Mesenteric fat pad (tissue), 1 donor: ENCODE measurements at regions not wholly inside any gene's neighbourhood (a gene's known extent, or its start where the extent isn't known, plus 50 kb on each side); places are given as distances from the start of the nearest gene placed in this dataset.
"Not testable (repeated sequence)": the region's sequence is repeated elsewhere in the genome, so short reads cannot be mapped to it uniquely, and the experiment has no call there.

Experiments used
- DNase-seq: peaks from one replicate; pipeline ENCODE4 v3.0.0-alpha.2; 2020; ENCODE audit warnings: low spot score
- donor health status: DM: yes; HTN: yes; CAD: no.

DNA sequence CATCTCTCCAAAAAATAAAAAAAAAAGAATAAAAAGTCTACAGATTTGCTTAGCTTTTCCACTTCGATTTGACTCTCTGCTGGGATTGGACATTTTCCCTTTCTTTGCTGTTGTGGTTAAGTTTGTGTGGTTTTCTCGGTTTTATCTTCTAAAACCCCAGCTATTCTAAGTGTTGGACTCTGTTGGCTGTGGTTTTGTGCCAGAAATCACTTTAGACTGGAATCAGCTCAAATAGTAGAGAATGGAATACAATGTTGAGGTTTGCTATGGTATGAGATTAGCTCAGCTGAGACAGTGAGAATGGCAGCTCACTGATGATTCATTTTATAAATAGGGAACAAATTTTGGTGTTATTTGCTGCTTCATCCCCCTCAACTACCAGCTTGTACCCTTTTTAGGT, 116.0 kb downstream of the BUB3 start:
- no peak for DNase-seq

DNA sequence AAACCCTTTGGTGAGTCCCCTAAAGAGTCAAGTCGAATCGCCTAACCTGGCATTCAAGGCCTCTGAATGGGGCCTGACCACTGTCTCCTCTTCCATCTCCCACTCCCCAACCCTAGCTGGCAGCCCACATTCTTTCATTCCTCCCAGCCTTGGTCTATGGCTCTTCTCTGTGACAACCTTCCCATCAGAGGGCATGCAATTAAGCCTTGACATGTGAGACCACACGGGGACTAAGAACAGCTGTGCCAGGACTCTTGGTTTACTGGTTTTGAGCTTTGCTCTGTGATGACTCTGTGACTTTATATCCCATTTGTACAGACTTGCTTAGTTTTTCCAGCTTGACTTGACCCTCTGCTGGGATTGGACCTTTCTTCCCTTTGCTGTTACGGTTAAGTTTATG, 116.6 kb downstream of the BUB3 start:
- no peak for DNase-seq

DNA sequence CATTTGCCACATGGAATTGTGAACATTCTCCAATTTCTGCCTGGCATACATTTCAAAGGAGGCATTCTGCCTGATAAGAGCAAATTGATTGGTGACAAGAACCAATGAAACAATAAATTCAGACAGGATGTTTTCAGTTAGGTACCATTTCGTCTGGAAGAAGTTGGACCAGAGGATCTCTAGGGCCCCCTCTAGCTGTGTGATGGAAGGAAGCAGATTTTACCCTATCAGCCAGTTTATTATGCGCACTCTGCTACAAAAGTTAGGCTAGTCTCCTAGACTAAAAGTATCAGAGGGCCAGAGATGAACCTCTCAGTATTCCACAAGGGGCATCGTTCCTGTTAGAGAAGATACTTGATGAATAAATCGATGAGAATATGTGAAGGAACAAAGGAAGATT, 118.0 kb downstream of the BUB3 start:
- no peak for DNase-seq

DNA sequence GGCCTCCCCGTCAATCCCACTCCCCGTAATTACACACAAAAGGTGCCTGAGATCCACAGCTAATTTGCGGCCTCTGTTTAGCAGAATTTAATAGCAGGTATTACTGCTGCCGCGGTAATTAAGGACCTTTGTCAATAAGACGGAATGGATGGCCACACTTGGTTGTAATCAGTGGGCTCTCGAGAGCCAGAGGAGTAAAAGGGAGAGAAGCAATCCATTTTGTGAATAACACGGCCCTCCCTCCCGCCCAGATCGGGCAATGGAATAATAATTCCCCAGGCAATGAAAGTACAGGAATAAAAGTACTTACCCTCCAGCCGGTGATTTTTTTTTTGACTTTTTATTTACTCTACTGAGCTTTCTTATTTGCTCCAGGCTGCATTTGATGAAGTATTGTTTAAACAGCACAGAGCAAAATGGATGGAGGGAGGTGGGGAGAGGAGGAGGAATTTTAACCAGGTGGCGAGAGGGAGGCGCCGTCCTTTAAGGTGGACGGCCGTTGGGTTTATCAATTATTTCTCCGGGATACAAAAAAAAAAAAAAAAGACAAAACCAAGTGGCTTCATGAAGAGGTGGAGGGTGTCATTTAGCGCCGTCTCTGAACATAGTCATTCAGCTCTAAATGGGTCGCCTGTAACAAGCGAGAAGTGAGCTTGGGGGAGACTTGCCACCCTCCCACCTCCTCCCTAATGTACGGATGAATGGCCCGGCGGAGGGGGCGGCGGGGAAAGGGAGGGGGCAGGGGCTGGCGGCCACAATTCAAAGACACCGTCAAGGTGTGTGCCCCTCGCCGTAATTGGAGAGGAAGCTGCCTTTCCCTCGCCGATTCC, 120.3 kb downstream of the BUB3 start:
- no peak for DNase-seq

DNA sequence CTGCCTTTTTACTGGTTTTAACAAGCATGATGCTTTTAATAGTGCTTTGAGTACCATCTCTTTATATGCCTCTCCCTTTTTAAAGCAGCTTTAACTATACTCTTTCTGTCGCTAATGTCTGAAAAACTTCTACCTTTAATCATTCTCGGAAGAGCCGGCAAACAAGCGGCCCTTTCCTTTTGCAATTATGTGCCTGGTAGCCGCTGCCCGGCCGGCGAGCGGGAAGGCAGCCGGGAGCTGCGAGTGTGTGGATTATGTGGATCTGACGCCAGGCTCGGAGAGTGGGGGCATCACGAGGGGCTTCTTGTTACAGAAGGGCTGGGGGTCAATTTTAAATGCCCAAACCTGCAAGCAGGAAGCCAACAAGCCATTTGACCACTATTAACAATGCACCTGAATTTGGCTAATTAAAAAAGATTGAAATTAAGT, 120.9 kb downstream of the BUB3 start:
- DNase-seq = no peak

DNA sequence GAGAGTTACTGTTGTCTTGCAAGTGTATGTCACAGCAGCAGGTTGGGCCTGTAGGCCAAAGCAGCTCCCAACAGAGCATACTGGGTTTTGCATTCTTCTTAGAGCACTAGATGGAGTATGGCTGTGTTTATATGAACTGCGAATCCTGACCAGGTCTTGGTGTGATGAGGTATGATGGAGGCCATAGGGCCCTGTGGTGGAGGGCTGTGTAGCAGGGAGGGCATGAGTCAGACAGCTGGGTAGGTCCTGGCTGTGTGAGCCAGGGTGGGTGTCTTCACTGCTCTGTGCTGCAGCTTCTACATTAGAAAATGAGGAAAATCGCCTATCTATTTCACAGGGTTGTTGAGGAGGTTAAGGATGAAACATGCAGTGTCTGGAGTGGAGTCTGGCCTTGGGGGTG, 124.2 kb downstream of the BUB3 start:
- DNase-seq = no peak

DNA sequence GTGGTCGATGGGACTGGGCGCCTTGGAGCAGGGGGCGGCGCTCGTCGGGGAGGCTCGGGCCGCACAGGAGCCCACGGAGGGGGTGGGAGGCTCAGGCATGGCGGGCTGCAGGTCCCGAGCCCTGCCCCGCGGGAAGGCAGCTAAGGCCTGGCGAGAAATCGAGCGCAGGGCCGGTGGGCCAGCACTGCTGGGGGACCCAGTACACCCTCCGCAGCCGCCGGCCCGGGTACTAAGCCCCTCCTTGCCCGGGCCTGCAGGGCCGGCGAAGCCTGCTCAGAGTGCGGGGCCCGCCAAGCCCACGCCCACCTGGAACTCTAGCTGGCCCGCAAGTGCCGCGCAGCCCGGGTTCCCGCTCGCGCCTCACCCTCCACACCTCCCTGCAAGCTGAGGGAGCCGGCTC, 129.2 kb downstream of the BUB3 start:
- not testable (repeated sequence) for DNase-seq

DNA sequence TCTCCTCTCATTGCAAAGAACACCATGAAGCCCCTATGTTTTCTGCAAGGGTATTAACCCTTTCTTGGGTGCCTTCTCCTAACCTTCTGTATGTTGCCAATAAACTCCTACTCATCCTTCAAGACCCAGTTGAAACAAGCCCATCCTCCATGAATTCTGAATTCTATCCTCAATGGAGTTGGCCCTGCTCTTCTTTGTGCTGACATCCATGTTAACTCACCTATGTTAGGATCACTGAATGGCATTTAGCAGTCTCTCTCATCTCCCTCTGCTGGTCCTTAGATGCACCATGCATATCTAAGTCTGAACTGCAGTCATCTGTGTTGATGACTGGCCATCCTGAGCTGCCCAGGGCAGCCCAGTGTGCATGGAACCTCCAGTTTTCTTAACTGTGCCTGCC, 129.8 kb downstream of the BUB3 start:
- DNase-seq = no peak

DNA sequence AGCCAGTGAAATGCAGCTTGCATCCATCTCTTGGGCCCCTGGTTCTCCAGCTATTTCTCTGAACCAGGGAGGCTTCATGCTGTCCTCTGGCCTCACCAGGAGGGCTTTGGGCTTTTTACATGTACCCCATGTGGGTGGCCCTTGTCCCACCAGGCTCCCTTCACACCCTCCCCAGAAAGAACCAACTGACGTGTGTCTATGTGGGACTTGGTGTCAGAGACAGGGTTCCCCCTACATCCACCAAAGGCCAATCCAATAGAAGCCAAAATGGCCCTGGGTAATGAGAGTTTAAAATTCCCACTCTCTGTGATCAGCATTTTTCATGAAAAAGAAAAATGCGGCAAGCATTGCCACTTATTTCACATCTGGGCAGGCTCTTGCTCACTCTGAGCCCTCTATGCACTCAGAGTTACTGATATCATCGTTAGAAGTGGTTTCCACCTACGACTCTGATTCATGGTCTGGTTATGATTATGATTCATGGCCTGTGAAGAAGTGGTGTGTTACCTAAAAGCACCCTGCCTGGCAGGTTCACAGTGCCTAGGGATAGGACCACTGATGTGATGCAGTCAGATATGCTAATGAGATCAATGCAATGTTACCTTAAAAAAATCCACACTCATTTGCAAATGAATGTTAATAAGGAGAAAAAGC, 133.5 kb downstream of the BUB3 start:
- DNase-seq = no peak

DNA sequence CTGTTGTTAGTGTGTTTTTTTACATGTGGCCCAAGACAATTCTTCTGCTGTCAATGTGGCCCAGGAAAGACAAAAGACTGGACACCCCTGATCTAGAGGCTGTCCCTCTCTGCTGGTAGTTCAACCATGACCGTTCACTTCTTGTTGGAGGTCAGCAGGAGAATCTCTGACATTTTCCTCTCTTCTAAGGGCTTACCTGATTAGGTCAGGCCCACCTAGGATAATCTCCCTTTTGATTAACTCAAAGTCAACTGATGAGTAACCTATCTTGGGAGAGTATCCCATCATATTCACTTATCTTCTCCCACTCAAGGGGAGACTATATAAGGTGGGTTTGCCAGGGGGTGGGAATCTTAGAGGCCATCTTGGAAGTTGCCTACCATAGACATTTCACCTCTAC, 135.2 kb downstream of the BUB3 start:
- no peak for DNase-seq

DNA sequence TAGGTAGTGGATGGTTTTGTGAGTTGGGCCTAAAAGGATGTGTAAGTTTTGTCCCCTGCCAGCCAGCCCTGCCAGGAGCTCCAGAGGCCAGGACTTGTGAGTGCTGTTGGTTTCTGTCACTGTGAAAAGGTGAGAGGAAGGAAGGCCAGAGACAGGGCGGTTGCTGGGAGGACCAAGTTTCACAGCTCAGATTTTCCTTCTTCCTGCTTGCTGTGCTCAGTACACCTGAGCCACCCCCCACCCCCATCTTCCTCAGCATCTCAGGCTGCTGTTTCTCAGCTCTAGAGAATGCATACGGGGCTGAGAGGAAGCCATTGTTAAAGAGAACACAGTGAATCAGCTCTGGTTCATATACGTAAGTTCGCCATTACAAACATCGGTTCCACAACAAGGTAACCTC, 139.9 kb downstream of the BUB3 start:
- no peak for DNase-seq

DNA sequence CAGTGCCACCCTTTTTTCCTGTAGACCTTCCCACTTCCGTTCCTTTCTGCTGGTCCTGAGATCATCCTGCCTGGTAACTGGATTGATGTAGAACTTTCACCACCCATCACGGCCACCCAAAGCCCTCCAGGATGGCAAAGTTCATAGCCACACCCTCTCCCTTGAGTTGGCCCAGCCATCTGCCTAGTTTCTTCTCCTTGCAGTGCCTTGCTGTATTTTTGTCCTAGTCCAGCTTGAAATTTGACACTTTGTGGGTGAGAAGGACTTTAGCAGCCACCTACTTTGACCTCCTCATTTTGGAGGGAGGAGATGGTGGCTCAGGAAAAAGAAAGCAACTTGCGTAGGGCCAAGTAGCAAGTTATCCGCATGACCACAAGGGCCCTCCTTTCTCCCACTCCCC, 140.7 kb downstream of the BUB3 start:
- DNase-seq = no peak

DNA sequence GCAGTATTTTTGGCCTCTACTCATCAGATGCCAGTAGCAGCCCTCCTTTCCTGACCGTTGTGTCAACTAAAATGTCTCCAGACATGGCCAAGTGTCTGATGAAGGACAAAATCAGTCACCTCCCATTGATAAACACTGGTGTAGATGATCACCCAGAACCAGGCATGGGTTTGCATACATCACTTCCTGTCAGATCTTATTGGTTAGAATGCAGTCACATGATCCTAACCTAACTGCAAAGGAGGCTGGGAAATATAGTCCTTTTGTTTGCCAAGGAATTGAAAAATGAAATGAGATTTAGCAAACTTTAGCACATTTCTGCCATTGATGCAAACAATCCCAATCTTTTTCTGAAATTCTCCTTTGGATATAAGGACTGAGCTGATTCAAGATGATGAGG, 141.4 kb downstream of the BUB3 start:
- DNase-seq = no peak

DNA sequence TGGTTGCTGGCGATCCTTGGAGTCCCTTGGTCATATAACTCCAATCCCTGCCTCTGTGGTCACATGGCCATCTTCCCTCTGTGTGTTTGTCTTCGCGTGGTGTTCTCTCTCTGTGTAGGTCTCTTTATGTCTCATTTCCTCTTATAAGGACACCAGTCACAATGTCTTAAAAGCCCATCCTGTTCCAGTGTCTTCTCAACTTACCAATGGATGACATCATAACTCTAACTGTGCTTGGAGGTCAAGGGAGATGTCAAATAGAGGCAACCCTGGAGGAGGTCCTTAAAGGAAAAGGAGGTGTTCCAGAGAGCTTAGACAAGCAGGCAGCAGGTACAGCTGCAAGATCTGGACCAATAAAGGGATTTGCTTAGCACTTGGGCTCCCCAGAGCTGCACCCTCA, 143.0 kb downstream of the BUB3 start:
- peak; percentile 35 for DNase-seq

DNA sequence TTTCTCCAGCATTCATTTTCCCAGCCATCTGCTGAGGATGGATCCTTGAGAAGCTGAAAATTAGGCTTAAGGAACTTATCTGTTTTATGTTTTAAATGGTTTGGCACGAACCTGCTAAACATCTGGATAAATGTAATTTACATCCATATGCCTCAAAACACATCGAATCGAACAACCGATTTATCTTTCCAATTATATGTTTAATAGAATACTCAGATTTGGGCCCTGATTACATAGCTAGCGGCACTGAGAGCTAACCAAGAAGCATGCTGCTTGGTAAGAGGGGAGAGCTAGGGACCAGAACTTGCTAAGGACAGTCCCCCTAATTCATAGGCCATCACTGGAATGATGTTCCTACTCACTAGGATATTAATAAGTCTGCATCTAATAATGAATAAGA, 144.4 kb downstream of the BUB3 start:
- no peak for DNase-seq

DNA sequence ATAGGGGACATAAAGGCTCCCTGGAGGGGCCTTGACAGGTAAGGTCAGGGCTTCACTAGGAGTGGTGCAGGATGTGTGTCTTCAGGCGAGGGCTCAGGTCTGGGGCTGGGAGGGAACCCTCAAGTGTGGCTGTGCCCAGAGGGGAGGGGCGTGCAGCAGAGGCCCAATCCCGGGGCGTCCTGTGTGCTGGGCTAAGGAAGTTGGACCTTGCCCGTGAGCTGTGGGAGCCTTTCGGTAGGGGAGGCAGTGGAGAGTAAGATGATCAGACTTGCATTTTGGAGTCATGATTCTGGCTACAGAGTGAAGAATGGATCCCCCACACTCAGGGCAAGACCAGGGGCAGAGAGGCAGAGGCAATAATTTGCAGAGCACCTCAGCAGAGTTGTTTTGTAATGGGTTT, 145.4 kb downstream of the BUB3 start:
- peak; percentile 69 for DNase-seq

DNA sequence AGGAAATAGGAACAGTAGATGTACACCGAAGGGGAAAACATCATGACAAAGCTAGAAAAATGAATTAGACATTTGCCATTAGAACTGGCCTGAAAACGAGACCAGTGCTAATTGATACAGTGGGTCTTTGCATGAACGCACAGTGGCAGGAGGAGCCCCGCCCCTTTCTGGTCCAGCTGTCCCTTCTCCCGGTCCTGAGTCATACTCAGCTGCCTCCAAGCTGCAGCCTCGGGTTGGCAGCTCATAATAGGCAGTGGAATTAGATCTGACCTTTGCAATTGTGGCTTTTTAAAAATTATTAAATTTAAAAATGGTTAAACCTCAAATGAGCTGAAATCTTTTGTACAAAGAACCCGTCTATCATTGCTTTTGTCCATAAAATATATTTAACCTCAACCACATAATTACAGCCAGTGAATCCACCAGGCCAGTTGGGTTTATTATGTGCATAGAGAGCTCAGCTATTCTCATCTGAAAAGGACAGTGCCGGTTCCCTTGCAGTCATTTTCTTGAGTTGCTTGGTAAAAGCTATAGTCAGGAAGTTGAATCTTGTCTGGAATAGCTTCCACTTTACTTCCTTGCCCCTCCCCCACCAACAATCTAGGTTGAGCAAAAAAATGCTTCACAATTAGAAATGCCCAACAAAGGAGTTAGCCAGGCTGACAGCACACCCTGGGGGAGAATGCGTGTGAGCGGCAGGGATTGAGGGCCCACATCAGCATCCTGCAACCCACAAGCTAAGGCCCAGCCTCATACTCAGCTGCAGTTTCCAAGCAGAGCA, 147.1 kb downstream of the BUB3 start:
- peak; percentile 37 for DNase-seq

DNA sequence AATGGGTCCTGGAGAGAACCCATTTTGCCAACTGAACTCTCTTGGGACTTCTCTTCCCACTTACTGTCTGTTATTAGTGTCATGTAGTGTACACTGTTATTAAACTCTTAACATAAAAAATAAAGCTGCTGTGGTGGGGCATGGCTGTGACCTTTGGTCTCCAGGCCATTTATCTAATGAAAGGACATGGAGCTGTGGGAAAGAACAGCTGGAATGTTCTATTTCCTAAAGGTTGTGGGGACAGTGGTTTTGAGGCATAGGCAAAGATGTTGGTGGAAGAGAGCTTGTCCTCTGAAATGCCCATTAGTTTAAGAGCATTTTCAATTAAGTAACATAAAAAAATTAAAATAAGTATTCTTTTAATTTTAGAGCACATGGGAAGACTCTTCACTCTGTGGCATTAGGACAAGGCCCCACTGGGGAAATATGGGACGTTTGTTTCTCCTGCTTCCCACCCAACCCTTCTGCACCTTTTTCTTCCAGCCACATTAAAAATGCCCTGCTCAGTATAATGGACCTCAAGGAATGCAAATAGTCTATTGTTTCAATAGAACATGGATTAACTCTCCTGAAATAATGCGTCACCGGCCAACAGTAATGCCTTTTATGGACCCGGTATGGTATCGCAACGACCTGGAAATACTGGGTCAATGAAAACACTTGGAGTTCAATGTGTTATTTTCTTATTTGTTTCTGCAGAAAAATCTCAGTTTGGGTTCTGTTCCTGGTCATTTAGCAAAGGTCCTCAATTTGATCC, 149.6 kb downstream of the BUB3 start:
- no peak for DNase-seq

DNA sequence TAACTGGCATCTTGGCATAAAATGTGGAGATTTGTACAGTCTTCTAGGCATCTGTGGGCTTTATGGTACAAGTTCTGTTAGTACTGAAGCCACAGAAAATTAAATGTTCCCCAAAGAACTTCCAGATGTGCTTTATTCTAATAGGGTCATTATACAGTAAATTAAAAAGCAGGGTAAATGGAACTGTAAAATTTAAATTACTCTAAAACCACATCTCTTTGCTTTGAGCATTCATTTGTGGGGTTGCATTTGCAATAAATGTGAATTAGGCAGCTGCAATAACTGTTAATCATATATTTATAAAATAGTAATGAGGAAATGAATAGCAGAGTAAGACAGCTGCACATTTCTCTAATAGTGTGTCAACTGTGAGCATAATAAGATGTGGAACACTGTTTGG, 151.5 kb downstream of the BUB3 start:
- no peak for DNase-seq

DNA sequence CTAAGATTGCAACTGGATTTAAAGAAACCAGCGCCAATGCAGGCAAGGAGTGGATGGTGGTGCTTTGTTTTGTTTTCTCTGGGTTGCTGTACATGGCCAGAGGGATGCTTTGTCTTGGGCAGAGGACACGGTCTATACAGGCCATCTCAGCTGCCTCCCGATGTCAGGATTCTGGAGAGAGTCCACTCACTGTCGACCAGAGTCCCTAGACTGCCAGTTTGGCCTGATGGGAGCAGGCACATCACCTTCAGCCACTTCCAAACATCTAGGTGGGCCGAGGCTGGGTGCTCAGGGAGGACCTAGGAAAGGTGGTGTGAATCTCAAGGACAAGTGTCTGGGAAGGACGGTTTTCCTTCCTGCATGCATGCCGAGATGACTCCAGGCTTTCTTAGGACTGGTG, 152.1 kb downstream of the BUB3 start:
- peak; percentile 81 for DNase-seq

DNA sequence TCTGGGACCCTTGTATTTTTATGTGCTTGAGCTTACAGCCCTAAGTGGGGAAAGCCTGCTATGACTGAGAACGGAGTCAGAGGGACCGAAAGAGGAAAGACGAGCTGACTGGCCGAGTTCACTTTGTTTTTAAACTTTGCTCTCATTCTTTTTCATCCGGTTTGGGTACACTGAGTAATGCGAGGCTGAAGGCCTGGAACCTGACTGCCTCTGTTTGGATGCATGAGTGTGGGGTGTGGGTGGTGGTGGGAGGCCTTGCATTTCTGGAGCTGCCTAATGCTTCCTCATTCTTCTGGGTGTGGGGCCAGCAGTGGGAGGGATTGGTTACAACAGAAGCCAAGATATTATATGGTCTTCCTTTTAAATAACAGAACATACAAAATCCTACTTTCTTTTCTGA, 155.5 kb downstream of the BUB3 start:
- DNase-seq = no peak

DNA sequence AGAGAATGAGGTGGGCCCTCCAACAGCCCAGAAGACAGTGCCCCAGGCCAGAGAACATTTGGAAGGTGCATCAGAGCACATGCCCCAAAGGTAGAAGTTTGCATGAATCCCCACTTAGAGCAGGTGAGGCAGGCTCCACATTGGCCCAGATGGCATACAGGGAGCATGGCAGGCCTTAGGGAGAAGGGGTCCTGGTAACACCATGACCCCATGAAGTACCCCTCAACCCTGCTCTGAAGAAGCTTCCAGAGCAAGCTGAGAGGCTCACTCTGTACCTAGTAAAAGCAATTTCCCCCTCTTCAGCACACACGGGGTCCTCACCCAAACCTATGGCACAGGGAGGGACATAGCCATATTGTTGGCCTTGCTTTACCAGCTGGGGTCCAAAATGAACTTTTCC, 162.6 kb downstream of the BUB3 start:
- DNase-seq = no peak
